HepG2 (cell line): ENCODE measurements at regions not wholly inside any gene's neighbourhood (a gene's known extent, or its start where the extent isn't known, plus 50 kb on each side); places are given as distances from the start of the nearest gene placed in this dataset.

Source experiments
- ATAC-seq: fragments of 200-7000 bp; cut with Tn5 transposase; 3 replicates; pipeline ENCODE4 v1.9.1; 2020; ENCODE audit warnings: mild to moderate bottlenecking, moderate library complexity
- BruUV-seq: library from RNA; stranded (reverse); fragments of 400-500 nt; replicated peaks from 2 replicates; lab custom pipeline; 2021; lab: Mats Ljungman, UMichigan
- CTCF ChIA-PET: fragments of 300-600 bp; formaldehyde crosslinking; extraction: SDS; loops from one replicate; lab custom pipeline; 2021; ENCODE audit warnings: low total read pairs, inconsistent platforms, low intra/inter-chr PET ratio; lab: Yijun Ruan, JAX
- POLR2A ChIA-PET: fragments of 350-600 bp; sonication (Branson Sonifier 250); formaldehyde crosslinking; loops from one replicate; lab custom pipeline; 2020; ENCODE audit warnings: antibody characterized with exemption, inconsistent platforms; lab: Yijun Ruan, JAX
- DNase-seq: peaks from one replicate; pipeline ENCODE4 v3.0.0-alpha.2; 2015; ENCODE audit warnings: low spot score
- FAIRE-seq: peaks from 3 replicates; lab custom pipeline; 2011; peaks lifted over from hg19 to GRCh38; lab: Jason Lieb, UNC
- H2AFZ ChIP-seq: one replicate; pipeline ENCODE4 v1.6.1; 2011; ENCODE audit warnings: low read length, inconsistent platforms
- H3K27ac ChIP-seq: fragments of 300-600 bp; 3 replicates; pipeline ENCODE4 v1.8.0; 2011; ENCODE audit warnings: mixed run types, mild to moderate bottlenecking, mixed read lengths, low read length, inconsistent platforms; ENCODE audit not compliant: insufficient read depth; ENCODE audit errors: extremely low read length
- H3K27me3 ChIP-seq, 2 experiments: fragments of 200-600 bp in 1 of 2; 2 replicates in 1 of 2; 3 replicates in 1 of 2; pipeline versions ENCODE4 v1.6.0 to v1.8.0; 2011; ENCODE audit warnings: low read length in 2 of 2, mild to moderate bottlenecking in 2 of 2, moderate library complexity in 2 of 2, inconsistent platforms in 1 of 2; ENCODE audit not compliant: insufficient read depth in 2 of 2, control insufficient read depth in 1 of 2
- H3K36me3 ChIP-seq, 2 experiments: fragments of 200-600 bp in 1 of 2; replicated peaks in 1 of 2; 2 replicates in 1 of 2; 3 replicates in 1 of 2; pipeline versions ENCODE4 v1.5.1 to v1.8.0; 2011; ENCODE audit warnings: low read length in 2 of 2, inconsistent platforms in 1 of 2; ENCODE audit not compliant: insufficient read depth in 2 of 2, control insufficient read depth in 1 of 2
- H3K4me1 ChIP-seq: 2 replicates; pipeline ENCODE4 v1.5.1; 2012; ENCODE audit warnings: low read length, inconsistent platforms; ENCODE audit not compliant: insufficient read depth
- H3K4me2 ChIP-seq: 2 replicates; pipeline ENCODE4 v1.6.0; 2011; ENCODE audit warnings: low read depth, low read length, inconsistent platforms
- H3K4me3 ChIP-seq, 3 experiments: fragments of 200-600 bp in 1 of 3; sonication (generic), shearing (Covaris generic) in 1 of 3; replicated peaks in 1 of 3; 2 replicates each; pipeline ENCODE4 v1.5.1; 2011 to 2016; ENCODE audit warnings: low read length in 3 of 3, inconsistent platforms in 2 of 3, low read depth in 2 of 3, mild to moderate bottlenecking in 2 of 3, control low read depth in 1 of 3, mixed read lengths in 1 of 3; ENCODE audit not compliant: insufficient read depth in 1 of 3
- H3K79me2 ChIP-seq: one replicate; pipeline ENCODE4 v1.6.1; 2011; ENCODE audit warnings: low read length, inconsistent platforms; ENCODE audit not compliant: insufficient read depth
- H3K9ac ChIP-seq: 2 replicates; pipeline ENCODE4 v1.6.0; 2011; ENCODE audit warnings: mild to moderate bottlenecking, low read depth, low read length, inconsistent platforms; ENCODE audit not compliant: insufficient read depth
- H3K9me3 ChIP-seq: 2 replicates; pipeline ENCODE4 v1.5.1; 2012; ENCODE audit warnings: mild to moderate bottlenecking, low read length
- H4K20me1 ChIP-seq: 2 replicates; pipeline ENCODE4 v1.6.0; 2011; ENCODE audit warnings: inconsistent platforms, mild to moderate bottlenecking, low read length, moderate library complexity; ENCODE audit not compliant: insufficient read depth
- BCL6 ChIP-seq: IDR thresholded peaks from 2 replicates; pipeline ENCODE4 v1.6.1; 2016; ENCODE audit warnings: missing genetic modification reagents, missing compliant biosample characterization
- GABPA ChIP-seq, 2 experiments: IDR thresholded peaks; 2 replicates each; pipeline ENCODE4 v1.6.1; 2011 to 2016; ENCODE audit warnings: low read depth in 2 of 2, low read length in 1 of 2, missing biosample characterization in 1 of 2, missing genetic modification characterization in 1 of 2
- ZNF317 ChIP-seq: sonication (generic); formaldehyde crosslinking; IDR thresholded peaks from 2 replicates; pipeline ENCODE4 v1.5.0; 2020; ENCODE audit warnings: mild to moderate bottlenecking, missing genetic modification reagents
- WGBS: methylation state at CpG from one replicate; pipeline ENCODE4 v1.1.6; 2017; ENCODE audit warnings: low lambda C conversion rate; 5-methylcytosine and 5-hydroxymethylcytosine counted together
- in situ Hi-C: cut with HindIII; loops from 2 replicates; pipeline ENCODE4 v1.10.0; 2017; ENCODE audit warnings: low pct_unique_long_range_greater_than_20kb; ENCODE audit not compliant: extremely low pct_ligation_motif_present
- intact Hi-C: fragments of 100-400 bp; cut with micrococcal nuclease; formaldehyde crosslinking; loops from one replicate; pipeline ENCODE4 v1.10.0; 2022; ENCODE audit not compliant: unreplicated experiment
- TF ChIP-seq, protein P1 (sequence below): sonication (generic); formaldehyde crosslinking; IDR thresholded peaks from 2 replicates; pipeline ENCODE4 v1.5.1; 2020; ENCODE audit warnings: missing genetic modification reagents, mild to moderate bottlenecking, borderline replicate concordance

- no peak for FAIRE-seq
- Histone ChIP-seq H3K4me2 (no peak overlapping the region), H3K27me3 (no peaks in the 10 kb centered on the region), H3K79me2 (no peaks in the 10 kb centered on the region), H4K20me1 (no peaks in the 10 kb centered on the region), H3K9ac (no peak overlapping the region), H3K36me3 (no peaks in the 10 kb centered on the region), H3K27ac (no peak overlapping the region), H3K4me1 (no peaks in the 10 kb centered on the region), H3K4me3 (no peak overlapping the region), H2AFZ (no peak overlapping the region), H3K9me3 (no peaks in the 10 kb centered on the region)
- no peak for ATAC-seq
- CTCF ChIA-PET = no interaction called here
- DNase-seq = no peak
- 0% methylated on average over 5 of the region's 5 CpGs for WGBS
- intact Hi-C loops = no loop called here
- POLR2A ChIA-PET = no interaction called here
- TF ChIP-seq, protein P1, sequence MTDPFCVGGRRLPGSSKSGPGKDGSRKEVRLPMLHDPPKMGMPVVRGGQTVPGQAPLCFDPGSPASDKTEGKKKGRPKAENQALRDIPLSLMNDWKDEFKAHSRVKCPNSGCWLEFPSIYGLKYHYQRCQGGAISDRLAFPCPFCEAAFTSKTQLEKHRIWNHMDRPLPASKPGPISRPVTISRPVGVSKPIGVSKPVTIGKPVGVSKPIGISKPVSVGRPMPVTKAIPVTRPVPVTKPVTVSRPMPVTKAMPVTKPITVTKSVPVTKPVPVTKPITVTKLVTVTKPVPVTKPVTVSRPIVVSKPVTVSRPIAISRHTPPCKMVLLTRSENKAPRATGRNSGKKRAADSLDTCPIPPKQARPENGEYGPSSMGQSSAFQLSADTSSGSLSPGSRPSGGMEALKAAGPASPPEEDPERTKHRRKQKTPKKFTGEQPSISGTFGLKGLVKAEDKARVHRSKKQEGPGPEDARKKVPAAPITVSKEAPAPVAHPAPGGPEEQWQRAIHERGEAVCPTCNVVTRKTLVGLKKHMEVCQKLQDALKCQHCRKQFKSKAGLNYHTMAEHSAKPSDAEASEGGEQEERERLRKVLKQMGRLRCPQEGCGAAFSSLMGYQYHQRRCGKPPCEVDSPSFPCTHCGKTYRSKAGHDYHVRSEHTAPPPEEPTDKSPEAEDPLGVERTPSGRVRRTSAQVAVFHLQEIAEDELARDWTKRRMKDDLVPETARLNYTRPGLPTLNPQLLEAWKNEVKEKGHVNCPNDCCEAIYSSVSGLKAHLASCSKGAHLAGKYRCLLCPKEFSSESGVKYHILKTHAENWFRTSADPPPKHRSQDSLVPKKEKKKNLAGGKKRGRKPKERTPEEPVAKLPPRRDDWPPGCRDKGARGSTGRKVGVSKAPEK = no peak
- peak; percentile 37; the same call in 1 of the 2 replicates for TF ChIP-seq BCL6 (CRISPR knock-in tag)
- in situ Hi-C loops = no loop called here
- BruUV-seq = no TSS peak
These were observed 226.2 kb downstream of the KCNS3 start for GRCh38 chr2:18104595-18105224.

DNA sequence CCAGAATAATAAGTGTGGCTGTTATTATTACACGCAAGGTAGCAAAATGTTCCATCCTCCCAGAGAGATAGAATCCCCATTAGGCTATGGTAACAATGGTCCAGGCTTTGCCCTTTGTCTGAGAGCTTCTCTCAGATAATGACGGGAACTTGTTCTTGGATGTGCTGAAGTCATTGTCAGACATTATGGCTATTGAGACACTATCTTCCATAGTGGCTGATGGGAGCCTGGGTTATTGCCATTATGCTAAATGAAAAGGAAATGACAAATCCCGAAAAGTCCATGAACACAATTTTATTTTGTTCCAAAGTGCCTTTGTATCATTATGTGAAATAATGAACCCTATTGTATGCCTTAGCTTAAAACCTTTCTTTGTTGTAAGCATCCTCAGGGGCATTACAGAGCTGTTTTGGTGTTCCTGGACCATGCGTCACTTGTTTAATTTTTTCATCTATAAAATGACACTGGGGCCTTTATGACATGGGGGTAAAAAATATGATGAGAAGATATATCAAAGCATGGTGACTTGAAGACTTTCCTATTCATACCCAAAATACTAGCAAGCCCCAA is 218.5 kb downstream of the KCNS3 start:
- intact Hi-C loops = no loop called here
- Histone ChIP-seq H3K36me3 (no peaks in the 10 kb centered on the region), H2AFZ (no peak overlapping the region), H3K9ac (no peak overlapping the region), H3K4me2 (no peak overlapping the region), H3K79me2 (no peaks in the 10 kb centered on the region), H3K9me3 (no peaks in the 10 kb centered on the region), H3K4me3 (no peak overlapping the region), H3K4me1 (no peaks in the 10 kb centered on the region), H3K27ac (no peak overlapping the region), H4K20me1 (no peaks in the 10 kb centered on the region), H3K27me3 (no peaks in the 10 kb centered on the region)
- WGBS = 46% methylated on average over 4 of the region's 4 CpGs
- TF ChIP-seq GABPA (IDR thresholded peaks at IDR 0.05; ENCODE audit: low read depth, low read length) = no peak
- no peak for TF ChIP-seq GABPA (CRISPR knock-in tag; IDR thresholded peaks at IDR 0.05; ENCODE audit: low read depth)
- no peak for TF ChIP-seq ZNF317
- ATAC-seq (no peak), DNase-seq (no peak), FAIRE-seq (no peak)
- no TSS peak for BruUV-seq
- POLR2A ChIA-PET = no interaction called here
- CTCF ChIA-PET = no interaction called here
- in situ Hi-C loops = no loop called here
